Osteocyte (in vitro differentiated cells): ENCODE measurements at regions not wholly inside any gene's neighbourhood (a gene's known extent, or its start where the extent isn't known, plus 50 kb on each side); places are given as distances from the start of the nearest gene placed in this dataset.

ENCODE experiments used
- DNase-seq: peaks from one replicate; pipeline ENCODE4 v3.0.0; 2021; ENCODE audit warnings: mixed read lengths; ENCODE audit not compliant: unreplicated experiment; ENCODE audit errors: extremely low spot score
- H3K27ac Mint-ChIP-seq: one replicate; pipeline ENCODE4 v1.8.0; 2021; ENCODE audit warnings: mild to moderate bottlenecking, mixed read lengths; ENCODE audit not compliant: unreplicated experiment
- H3K27me3 Mint-ChIP-seq: one replicate; pipeline ENCODE4 v1.8.0; 2021; ENCODE audit warnings: mixed read lengths; ENCODE audit not compliant: unreplicated experiment
- H3K36me3 Mint-ChIP-seq: one replicate; pipeline ENCODE4 v1.8.0; 2021; ENCODE audit warnings: mixed read lengths; ENCODE audit not compliant: unreplicated experiment
- H3K4me1 Mint-ChIP-seq: one replicate; pipeline ENCODE4 v1.8.0; 2021; ENCODE audit warnings: mixed read lengths; ENCODE audit not compliant: unreplicated experiment
- H3K4me3 Mint-ChIP-seq: one replicate; pipeline ENCODE4 v1.8.0; 2021; ENCODE audit warnings: mild to moderate bottlenecking, moderate library complexity, mixed read lengths; ENCODE audit not compliant: unreplicated experiment
- H3K9me3 Mint-ChIP-seq: one replicate; pipeline ENCODE4 v1.8.0; 2021; ENCODE audit warnings: mixed read lengths; ENCODE audit not compliant: unreplicated experiment
- CTCF ChIP-seq: fragments of 200-600 bp; sonication (generic); IDR thresholded peaks from 2 replicates; pipeline ENCODE4 v1.5.0; 2021; ENCODE audit warnings: antibody characterized with exemption, mild to moderate bottlenecking, moderate library complexity

GRCh38 chr6:131393433-131393832, 179.6 kb upstream of the ARG1 start:
- Mint-ChIP-seq H3K9me3 (peaks cover 8% of the 10 kb centered on the region), H3K4me3 (no peak overlapping the region), H3K27me3 (peaks cover 39% of the 10 kb centered on the region), H3K36me3 (no peaks in the 10 kb centered on the region), H3K27ac (no peak overlapping the region), H3K4me1 (no peaks in the 10 kb centered on the region)
- no peak for DNase-seq
- TF ChIP-seq CTCF = no peak

- no peak for DNase-seq
- Mint-ChIP-seq H3K4me3 (no peak overlapping the region), H3K4me1 (no peaks in the 10 kb centered on the region), H3K36me3 (no peaks in the 10 kb centered on the region), H3K27ac (no peak overlapping the region), H3K27me3 (peaks cover 31% of the 10 kb centered on the region), H3K9me3 (peaks cover 8% of the 10 kb centered on the region)
- TF ChIP-seq CTCF = no peak
These were observed 178.1 kb upstream of the ARG1 start for GRCh38 chr6:131394768-131395432.

- H3K36me3 Mint-ChIP-seq = no peaks in the 10 kb centered on the region
These were observed 174.8 kb upstream of the ARG1 start for GRCh38 chr6:131398176-131398575.

GRCh38 chr6:131399433-131399832, 173.6 kb upstream of the ARG1 start:
- Mint-ChIP-seq H3K9me3 (peaks cover 13% of the 10 kb centered on the region), H3K27me3 (peaks cover 10% of the 10 kb centered on the region), H3K4me1 (peaks cover 6% of the 10 kb centered on the region), H3K4me3 (no peak overlapping the region), H3K27ac (no peak overlapping the region), H3K36me3 (no peaks in the 10 kb centered on the region)
- TF ChIP-seq CTCF = no peak
- DNase-seq = no peak

More at GRCh38 chr6:131398176-131398575, 174.8 kb upstream of the ARG1 start:
- Mint-ChIP-seq H3K4me3 (no peak overlapping the region), H3K27ac (no peak overlapping the region), H3K4me1 (peaks cover 6% of the 10 kb centered on the region), H3K9me3 (peaks cover 21% of the 10 kb centered on the region), H3K27me3 (peaks cover 17% of the 10 kb centered on the region)
- no peak for TF ChIP-seq CTCF
- DNase-seq = no peak

- no peak for DNase-seq
- peaks cover 4% of the 10 kb centered on the region for H3K27me3 Mint-ChIP-seq
- H3K9me3 Mint-ChIP-seq = peaks cover 13% of the 10 kb centered on the region
- no peaks in the 10 kb centered on the region for H3K36me3 Mint-ChIP-seq
- TF ChIP-seq CTCF = no peak
- H3K4me3 Mint-ChIP-seq = no peak overlapping the region
- no peak overlapping the region for H3K27ac Mint-ChIP-seq
- H3K4me1 Mint-ChIP-seq = peaks cover 6% of the 10 kb centered on the region
These were observed 172.8 kb upstream of the ARG1 start for GRCh38 chr6:131400054-131400778.
